WTC11 (cell line): ENCODE measurements at regions not wholly inside any gene's neighbourhood (a gene's known extent, or its start where the extent isn't known, plus 50 kb on each side); places are given as distances from the start of the nearest gene placed in this dataset.

Experiments
- MXD4 ChIP-seq: fragments of 250-450 bp; sonication (Bioruptor Pico); IDR thresholded peaks from 2 replicates; pipeline ENCODE4 v1.8.0; 2021; ENCODE audit warnings: mild to moderate bottlenecking, moderate library complexity, borderline replicate concordance
- TEAD1 ChIP-seq: sonication (generic); formaldehyde crosslinking; IDR thresholded peaks from 2 replicates; pipeline ENCODE4 v1.8.0; 2022; ENCODE audit warnings: mild to moderate bottlenecking, missing genetic modification reagents
- ZNF232 ChIP-seq: sonication (generic); formaldehyde crosslinking; IDR thresholded peaks from 2 replicates; pipeline ENCODE4 v1.8.0; 2022; ENCODE audit warnings: mild to moderate bottlenecking, missing genetic modification reagents
- TF ChIP-seq, protein P1 (sequence below): fragments of 200-600 bp; IDR thresholded peaks from 2 replicates; pipeline ENCODE4 v1.8.0; 2022; ENCODE audit warnings: antibody characterized with exemption
- TF ChIP-seq, protein P2 (sequence below): sonication (generic); formaldehyde crosslinking; IDR thresholded peaks from 2 replicates; pipeline ENCODE4 v1.8.0; 2023; ENCODE audit warnings: missing genetic modification reagents, mild to moderate bottlenecking, borderline replicate concordance

DNA sequence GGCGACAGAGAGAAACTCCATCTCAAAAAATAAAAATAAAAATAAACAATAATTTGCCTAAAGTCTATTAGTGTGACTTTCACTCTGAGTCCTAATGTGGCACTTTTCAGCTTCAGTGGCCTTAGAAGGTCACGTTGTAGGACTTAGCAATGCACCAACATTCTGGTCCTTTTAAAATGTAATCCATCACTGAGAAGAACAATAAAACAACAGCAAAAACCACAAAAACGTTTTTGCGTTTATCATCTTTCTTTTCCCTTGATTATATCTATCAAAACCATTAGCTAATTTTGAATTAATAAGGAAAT, 190.1 kb upstream of the ZNF608 start:
- TF ChIP-seq, protein P1, sequence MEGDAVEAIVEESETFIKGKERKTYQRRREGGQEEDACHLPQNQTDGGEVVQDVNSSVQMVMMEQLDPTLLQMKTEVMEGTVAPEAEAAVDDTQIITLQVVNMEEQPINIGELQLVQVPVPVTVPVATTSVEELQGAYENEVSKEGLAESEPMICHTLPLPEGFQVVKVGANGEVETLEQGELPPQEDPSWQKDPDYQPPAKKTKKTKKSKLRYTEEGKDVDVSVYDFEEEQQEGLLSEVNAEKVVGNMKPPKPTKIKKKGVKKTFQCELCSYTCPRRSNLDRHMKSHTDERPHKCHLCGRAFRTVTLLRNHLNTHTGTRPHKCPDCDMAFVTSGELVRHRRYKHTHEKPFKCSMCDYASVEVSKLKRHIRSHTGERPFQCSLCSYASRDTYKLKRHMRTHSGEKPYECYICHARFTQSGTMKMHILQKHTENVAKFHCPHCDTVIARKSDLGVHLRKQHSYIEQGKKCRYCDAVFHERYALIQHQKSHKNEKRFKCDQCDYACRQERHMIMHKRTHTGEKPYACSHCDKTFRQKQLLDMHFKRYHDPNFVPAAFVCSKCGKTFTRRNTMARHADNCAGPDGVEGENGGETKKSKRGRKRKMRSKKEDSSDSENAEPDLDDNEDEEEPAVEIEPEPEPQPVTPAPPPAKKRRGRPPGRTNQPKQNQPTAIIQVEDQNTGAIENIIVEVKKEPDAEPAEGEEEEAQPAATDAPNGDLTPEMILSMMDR, result no peak
- TF ChIP-seq, protein P2, sequence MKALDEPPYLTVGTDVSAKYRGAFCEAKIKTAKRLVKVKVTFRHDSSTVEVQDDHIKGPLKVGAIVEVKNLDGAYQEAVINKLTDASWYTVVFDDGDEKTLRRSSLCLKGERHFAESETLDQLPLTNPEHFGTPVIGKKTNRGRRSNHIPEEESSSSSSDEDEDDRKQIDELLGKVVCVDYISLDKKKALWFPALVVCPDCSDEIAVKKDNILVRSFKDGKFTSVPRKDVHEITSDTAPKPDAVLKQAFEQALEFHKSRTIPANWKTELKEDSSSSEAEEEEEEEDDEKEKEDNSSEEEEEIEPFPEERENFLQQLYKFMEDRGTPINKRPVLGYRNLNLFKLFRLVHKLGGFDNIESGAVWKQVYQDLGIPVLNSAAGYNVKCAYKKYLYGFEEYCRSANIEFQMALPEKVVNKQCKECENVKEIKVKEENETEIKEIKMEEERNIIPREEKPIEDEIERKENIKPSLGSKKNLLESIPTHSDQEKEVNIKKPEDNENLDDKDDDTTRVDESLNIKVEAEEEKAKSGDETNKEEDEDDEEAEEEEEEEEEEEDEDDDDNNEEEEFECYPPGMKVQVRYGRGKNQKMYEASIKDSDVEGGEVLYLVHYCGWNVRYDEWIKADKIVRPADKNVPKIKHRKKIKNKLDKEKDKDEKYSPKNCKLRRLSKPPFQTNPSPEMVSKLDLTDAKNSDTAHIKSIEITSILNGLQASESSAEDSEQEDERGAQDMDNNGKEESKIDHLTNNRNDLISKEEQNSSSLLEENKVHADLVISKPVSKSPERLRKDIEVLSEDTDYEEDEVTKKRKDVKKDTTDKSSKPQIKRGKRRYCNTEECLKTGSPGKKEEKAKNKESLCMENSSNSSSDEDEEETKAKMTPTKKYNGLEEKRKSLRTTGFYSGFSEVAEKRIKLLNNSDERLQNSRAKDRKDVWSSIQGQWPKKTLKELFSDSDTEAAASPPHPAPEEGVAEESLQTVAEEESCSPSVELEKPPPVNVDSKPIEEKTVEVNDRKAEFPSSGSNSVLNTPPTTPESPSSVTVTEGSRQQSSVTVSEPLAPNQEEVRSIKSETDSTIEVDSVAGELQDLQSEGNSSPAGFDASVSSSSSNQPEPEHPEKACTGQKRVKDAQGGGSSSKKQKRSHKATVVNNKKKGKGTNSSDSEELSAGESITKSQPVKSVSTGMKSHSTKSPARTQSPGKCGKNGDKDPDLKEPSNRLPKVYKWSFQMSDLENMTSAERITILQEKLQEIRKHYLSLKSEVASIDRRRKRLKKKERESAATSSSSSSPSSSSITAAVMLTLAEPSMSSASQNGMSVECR, result no peak
- TF ChIP-seq ZNF232 (no peak), MXD4 (no peak), TEAD1 (CRISPR knock-in tag) (no peak)
